Dermis blood vessel endothelial cell (primary cell): ENCODE measurements at regions not wholly inside any gene's neighbourhood (a gene's known extent, or its start where the extent isn't known, plus 50 kb on each side); places are given as distances from the start of the nearest gene placed in this dataset.
"Not testable (repeated sequence)": the region's sequence is repeated elsewhere in the genome, so short reads cannot be mapped to it uniquely, and the experiment has no call there.

ENCODE experiments used
- DNase-seq: peaks from one replicate; pipeline ENCODE4 v3.0.0; 2010

DNA sequence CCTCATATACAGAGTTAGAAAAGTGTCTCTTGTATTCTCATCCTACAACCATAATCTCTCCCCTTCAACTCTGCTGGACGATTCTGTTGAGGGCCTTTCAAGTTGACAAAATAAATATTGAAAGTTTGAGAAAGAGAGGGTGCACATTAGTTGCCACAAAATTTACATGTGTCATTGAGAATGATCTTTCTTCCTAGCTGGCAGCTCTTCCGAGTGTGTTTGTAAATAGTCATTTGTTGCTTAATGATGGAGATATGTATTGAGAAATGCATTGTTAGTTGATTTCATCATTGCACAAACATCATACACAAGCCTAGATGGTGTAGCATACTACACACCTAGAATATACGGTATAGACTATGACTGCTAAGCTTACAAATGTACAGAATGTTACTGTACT lies 632.8 kb upstream of the AMOT start:
- no peak for DNase-seq

DNA sequence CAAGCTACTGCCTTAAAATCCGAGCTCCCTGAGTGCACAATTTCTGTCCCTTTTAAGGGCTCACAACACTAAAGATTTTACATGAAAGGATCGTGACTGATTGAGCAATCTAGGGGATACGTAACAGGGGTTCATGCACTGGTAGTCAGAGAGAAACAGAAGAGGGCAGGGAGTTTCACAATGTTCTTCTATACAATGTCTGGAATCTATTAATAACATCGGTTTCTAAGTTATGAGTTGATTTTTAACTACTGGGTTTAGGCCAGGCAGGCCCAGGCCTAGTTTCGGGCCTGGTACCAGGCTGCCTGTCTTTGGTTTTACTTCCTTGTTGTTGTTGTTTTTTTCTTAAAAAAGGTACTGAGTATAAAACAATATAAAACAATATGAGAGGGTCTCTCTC lies 632.4 kb upstream of the AMOT start:
- not testable (repeated sequence) for DNase-seq

DNA sequence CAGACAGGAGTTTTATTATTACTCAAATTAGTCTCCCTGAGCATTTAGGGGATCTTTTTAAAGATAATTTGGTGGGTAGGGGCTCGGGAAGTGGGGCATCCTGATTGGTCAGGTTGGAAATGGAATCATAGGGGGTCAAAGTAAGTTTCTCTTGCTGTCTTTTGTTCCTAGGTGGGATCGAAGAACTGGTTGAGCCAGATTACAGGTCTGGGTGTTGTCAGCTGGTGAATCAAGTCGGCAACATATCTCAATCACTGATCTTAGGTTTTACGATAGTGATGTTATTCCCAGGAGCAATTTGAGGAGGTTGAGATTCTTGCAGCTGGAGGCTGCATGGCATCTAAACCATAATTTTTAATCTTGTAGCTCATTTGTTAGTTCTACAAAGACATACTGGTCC lies 629.5 kb upstream of the AMOT start:
- DNase-seq, result no peak

DNA sequence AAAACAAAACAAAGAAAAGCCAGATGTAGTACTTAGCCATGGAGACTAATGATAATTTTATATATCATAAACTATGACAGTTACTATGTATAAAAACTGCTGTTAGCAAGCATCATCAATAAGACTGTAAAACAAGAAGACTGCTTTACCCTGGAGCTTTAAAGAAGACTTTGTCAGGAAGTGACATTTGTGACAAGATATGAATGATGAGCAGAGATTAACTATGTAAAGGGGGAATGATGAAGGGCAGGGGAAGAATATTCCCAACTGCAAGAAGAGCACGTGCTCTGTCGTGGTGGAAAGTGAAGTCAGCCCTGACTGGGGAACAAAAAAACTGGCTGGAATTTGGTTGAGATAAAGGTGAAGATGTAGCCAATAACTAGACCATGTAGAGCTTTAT lies 617.1 kb upstream of the AMOT start:
- no peak for DNase-seq

DNA sequence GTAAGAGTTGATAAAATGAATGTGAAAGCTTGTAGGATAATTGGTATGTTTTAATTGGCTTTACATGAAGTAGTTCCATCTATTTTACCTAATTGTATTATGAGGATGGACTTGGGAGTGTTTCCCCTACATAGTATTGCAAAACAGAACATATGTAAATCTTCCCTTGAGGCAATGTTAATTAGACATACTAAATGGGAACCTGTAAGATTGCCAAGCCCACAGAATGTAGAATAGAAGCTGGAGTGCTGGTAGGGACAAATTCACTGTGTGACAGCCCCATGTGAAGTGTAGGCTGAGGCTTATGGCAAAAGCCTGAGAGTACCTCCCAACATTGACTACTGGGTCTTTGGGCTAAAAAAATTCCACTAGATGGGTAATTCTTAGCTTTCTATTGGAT lies 615.0 kb upstream of the AMOT start:
- DNase-seq, result no peak

DNA sequence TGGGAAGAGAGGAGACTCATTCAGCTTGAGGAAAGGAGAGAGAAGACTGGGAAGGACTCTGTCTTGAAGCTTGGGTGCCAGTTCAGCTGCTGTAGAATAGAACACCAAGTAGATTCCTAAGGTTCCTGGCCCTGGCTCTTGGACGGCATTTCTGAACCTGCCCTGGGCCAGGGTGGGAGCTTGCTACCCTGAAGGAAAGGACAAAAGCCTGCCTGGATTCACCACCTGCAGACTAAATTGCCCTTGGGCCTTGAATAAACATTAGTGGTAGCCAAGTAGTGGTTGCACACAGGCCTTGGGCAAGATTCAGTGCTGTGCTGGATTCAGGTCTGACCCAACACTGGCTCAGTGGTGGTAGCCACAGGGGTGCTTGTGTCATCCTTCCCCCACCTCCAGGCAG lies 588.4 kb upstream of the AMOT start:
- no peak for DNase-seq

DNA sequence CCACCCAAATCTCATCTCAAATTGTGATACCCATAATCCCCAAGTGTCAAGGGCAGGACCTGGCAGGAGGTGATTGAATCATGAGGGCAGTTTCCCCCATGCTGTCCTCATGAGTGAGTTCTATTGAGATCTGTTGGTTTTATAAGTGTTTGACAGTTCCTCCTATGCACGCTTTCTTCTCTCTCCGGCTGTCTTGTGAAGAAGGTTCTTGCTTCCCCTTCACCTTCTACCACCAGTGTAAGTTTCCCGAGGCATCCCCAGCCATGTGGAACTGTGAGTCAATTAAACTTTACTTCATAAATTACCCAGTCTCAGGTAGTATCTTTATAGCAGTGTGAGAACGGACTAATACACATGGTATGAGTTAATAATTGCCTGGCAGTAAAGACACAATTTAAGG lies 581.7 kb upstream of the AMOT start:
- no peak for DNase-seq

DNA sequence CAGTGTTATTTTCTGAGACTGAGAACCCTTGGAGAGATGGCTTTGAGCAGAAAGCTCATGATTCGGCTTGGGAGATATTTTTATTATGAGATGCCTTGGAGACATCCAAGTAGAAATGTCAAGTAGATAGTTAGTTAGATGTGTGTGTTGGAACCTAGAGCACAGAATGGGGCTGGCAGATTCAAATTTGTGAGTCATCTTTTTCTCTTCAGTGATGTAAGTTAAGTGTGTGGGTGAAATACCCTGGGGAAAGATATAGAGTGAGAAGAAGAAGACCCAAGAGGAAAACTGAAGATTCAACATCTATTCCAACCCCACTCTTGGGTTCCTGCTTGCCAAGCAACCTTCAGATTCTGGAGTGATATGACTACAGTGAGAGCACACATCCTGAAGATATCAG lies 580.8 kb upstream of the AMOT start:
- no peak for DNase-seq

DNA sequence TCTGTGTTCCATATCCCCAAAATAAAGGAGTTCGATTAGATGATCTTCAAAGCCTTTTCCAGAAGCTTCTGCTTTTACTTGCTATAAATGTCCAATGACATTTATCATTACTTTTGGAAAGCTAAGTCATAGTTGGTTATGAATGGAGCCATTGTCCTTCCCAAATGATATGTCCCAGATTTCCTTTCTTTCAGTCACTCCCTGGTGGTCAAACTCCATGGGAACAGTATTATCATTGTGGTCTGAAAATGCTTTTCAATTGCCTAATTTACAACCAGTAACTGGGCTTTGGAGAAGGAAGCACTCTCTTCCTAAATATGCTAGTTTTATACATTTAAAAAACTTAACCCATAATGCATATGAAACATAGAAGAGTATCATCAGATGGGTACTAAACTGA lies 571.5 kb upstream of the AMOT start:
- no peak for DNase-seq

DNA sequence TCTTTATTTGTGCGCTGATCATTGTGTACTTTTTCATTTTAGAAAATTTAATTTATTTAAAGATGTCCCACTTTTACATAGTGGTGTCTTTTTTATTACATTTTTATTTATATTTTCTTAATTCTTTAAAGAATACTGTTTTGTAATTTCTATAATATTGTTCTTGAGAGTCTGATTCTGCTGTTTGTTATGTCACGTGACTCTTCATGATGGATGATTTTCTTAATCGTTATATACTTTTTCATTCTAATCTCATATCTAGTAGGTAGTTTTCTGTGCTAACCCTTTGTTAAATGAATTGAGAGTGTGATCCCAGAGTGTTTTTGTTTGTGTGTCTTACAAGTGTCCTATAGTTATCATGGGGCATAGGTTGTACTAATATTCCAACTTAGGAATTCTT lies 568.2 kb upstream of the AMOT start:
- DNase-seq, result no peak

DNA sequence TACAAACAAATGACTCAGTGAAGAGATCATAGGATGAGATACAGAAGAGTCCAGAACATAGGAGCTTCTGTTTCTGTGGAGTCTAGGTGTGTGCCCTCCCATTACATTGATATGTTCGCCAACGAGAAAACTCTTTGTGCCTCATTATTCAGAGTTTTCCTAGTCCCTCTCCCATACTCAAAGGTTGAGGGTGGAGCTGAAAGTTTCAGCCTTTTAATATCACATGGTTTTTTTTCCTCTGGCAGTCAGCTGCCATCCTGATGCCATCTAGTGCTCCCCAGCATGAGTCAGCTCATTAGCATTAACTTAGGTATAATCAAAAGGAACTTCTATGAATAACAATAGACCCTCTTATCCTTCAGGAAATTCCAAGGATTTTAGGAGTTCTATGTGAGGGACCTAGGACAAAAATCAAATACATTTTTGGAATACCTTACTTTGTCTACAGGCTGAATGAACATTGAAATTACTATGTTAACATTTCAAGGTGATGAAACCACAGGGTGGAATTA lies 559.6 kb upstream of the AMOT start:
- peak; percentile 72 for DNase-seq

DNA sequence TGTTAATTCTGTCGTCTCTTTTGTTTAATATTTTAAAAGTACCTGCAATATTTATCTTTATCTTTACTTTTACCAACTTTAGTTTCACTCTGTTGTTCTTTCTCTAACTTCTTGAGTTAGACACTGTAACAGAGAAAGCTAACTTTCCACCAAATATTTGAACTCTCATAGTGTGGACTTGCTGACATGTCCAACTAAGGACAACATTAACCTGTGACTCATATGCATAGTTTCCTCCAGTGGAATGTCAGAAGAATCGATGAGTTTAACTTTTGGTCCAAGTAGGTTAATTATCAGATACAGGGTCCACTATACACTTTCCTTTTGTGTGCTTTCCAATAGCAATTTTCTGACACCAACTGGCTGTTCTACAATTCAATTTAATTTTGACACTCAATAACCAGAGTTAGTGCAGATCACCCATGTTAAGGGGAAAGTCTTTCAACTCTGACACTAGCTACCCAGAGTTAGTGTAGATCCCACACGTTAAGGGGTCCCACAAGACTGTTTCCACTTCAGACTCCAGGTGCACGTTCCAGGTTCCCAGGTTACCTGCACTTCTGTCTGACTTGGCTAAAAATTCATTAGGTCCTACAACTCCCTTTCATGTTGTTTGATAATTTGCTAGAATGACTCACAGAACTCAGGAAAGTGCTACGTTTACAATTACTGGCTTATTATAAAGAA lies 559.0 kb upstream of the AMOT start:
- peak; percentile 61 for DNase-seq

DNA sequence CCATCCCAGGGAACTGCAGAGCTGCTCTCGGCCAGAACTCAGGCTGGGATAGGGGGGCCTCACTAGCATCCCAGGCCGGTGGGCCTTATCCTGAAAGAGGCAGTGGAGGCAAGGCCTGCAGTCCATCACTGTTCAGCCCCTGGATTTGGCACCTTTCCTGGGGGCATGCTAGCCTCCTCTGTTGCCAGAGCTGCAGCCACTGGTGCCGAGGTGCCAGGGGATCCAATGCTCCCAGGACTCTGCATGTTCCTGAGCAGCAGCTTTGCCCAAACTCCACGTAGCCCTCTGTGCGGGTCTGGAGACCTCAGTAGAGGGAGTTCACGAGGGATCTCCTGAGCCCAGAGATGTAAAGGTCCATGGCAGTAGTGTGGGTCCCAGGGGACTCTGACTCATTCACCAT lies 551.7 kb upstream of the AMOT start:
- DNase-seq, result no peak

DNA sequence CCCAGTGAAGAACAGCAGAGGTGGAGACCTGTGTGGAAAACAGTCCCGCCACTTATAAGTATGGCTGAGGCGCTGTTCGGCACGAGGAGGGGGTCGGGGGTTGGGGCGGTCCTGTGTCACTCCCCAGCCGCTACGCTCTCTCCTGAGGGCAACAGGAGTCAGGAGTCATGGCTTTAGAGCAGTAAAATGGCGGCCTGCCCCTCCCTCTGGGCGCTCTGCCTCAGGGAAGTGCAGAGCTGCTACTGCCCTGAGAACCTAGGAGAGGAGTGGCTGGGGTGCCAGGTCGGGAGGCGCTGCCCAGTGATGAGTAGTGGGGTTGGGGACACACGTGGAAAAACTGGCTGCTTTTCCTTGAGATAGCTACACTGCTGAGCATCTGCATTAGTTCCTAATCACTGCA lies 551.2 kb upstream of the AMOT start:
- DNase-seq, result no peak

DNA sequence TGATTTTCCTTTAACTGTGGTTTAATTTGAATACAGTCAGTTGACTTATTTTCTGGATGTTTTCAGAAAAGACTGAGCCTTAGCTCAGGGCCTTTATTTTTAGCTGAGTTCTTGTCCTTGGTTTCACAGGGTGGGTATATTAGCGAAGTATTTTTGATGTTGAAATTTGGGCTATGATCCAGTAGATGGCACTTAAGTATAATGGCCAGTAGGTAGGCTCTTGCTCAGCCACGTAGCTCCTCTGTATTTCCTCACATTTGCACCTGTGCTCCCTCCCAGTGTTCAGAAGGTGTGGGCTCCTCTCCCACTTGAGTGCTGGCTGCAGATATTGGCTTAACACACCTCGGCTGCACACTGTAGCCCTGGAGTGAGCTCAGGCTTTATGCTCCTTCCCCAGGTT lies 549.9 kb upstream of the AMOT start:
- no peak for DNase-seq

DNA sequence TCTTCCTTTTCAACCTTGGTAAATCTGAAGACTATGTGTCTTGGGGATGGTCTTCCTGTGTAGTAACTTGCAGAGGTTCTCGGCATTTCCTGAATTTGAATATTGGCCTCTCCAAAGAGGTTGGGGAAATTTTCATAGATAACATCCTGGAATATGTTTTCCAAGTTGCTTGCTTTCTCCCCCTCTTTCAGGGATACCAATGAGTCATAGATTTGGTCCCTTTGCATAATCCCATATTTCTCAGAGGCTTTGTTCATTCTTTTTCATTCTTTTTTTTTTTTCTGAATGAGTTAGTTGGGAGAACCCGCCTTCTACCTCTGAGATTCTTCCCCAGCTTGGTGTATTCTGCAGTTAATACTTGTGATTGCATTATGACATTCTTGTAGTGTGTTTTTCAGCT lies 549.2 kb upstream of the AMOT start:
- DNase-seq, result no peak

DNA sequence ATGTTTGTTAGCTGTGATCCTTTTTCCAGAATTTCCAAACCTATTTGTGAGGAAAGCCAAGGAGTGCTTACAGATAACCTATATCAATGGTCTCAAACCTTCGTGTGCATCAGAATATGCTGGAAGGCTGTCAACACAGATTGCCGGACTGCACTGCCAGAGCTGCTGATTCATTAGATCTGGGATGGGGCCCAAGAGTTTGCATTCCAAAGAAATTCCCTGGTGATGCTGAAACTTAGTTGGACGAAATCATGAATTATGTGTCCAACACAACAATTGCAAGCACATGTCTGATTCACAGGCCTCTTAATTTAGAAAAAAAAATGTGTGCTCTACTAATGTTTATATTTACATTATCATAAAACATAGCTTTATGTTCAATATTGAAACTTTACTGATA lies 544.0 kb upstream of the AMOT start:
- DNase-seq, result peak; percentile 74

DNA sequence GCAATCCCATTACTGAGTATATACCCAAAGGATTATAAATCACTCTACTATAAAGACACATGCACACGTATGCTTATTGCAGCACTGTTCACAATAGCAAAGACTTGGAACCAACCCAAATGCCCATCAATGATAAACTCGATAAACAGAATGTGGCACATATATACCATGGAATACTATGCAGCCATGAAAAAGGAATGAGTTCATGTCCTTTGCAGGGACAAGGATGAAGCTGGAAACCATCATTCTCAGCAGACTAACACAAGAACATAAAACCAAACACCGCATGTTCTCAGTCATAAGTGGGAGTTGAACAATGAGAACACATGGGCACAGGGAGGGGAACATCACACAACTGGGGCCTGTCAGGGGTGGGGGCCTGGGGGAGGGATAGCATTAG lies 532.8 kb upstream of the AMOT start:
- DNase-seq, result not testable (repeated sequence)

DNA sequence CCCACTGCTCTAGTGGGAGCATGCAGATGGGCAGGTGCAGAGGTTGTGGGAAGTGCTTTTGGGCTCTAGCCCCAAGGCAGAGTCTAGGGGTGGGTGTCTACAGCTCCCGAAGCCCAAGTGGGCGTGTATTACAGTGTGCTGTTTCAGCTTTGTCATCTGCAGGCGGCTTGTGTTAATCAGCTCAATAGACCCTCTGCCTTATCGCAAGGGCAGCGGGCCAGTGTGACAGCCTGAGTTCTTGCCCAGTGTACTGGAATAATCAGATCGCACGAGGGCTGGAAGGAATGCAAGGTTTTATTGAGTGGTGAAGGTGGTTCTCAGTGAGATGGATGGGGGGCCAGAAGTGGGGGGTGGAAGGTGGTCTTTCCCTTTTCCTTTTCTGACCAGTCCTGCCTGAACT lies 529.4 kb upstream of the AMOT start:
- DNase-seq, result no peak

DNA sequence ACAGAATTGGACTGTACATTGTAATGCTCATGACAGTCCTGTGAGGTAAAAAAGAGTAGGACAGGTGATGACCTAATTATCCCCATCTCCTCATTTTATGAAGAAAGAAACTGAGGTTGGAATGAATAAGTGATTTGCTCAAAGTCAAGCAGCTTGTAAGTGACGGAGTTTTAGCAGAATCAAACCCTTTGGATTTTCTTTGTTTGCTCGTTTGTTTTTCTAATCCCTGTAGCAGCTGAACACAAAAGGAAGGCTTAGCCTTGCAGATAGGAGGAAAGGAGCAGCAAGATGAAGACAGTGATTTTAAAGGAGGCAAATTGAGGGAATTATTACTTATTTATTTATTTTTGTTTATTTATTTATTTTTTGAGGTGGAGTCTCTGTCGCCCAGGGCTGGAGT lies 528.4 kb upstream of the AMOT start:
- no peak for DNase-seq

DNA sequence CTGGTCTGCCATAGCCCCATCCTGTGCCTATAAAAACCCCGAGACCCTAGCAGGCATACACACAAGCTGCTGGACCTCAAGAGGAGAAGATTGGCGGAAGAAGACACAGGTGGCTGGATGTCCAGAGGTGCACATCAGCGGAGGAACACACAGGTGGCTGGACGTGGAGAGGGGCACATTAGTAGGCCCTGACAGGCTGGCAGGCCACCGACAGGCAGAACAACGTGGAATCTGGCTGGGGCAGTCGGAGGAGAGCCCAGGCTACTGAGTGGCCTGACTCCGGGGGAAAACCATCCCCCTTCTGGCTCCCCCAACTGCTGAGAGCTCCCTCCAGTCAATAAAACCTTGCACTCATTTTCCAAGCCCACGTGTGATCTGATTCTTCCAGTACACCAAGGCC lies 512.5 kb upstream of the AMOT start:
- no peak for DNase-seq

DNA sequence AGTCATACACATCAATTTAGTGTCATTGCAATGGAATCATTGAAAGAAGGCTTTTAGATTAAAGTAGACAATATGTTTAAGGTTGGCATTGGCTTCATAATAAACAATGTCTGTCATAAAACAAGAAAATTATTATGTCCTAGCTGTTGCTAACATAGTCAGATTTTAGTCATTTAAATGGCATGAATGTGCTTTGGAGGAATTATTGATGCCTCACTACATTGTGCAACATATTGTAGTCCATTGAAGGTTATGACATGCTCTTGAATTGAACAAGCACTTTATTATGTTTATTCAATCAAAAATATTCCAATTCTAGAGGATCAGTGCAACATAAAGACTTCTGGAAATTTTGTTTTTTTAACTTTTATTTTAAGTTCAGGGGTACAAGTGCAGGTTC lies 489.8 kb upstream of the AMOT start:
- no peak for DNase-seq

DNA sequence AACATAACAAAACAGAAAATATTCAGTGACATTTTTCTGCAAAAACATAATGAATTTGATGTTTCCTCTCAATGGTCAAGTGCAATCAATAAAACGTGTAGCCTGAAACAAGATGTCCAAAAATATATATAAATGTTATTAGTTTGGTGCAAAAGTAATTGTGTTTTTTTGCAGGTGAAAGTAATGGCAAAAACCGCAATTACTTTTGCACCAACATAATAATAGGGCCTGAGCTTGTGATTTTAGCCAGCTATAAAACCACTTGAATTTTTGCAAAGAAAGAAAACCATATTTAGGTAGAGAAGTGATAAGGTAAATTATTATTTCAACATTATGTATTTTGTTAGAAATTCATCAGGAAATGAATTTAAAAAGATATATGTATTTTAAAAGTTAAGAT lies 475.3 kb upstream of the AMOT start:
- no peak for DNase-seq

DNA sequence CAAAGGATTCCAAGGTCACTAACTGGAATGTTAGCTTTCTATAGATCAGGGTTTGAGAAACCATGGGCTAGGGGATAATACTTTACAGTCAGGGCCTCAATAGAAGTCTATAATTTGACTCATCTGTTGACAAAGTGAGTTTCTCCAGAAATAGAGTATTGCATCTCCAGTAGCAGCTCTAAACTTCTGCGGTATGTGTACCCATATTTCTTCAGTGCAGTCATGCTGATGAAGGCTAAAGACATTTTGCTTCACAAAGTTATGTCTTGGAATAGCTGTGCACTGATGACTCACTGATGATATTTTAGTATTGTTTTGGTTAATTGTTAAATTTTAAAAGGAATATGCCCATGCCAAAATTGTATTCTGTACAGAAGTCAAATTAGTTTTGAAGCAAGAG lies 464.9 kb upstream of the AMOT start:
- peak; percentile 1 for DNase-seq

DNA sequence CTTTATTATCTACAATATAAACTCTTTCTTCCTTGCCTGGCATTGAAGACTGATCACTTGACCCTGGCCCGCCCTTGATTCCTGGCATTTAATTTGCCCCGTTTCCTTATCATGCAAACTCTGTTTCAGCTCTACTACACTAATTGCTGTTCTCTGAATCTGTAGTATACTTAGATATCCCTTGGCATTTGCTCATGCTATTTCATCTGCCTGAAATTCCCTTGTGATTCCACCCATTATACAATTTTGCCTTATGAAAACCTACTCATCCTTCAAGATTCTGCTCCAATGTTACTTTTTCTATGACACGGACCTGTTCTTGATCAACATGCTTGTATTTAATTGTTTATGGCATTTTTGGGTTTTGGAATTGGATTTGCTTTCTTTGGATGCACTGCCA lies 459.9 kb upstream of the AMOT start:
- DNase-seq, result no peak
